Activated T-helper 1 cell treated with anti-CD3 and anti-CD28 coated beads, Interleukin-2, amount 50 U/mL, for 16 hours (primary cell): ENCODE measurements at regions not wholly inside any gene's neighbourhood (a gene's known extent, or its start where the extent isn't known, plus 50 kb on each side); places are given as distances from the start of the nearest gene placed in this dataset.
"Not testable (repeated sequence)": the region's sequence is repeated elsewhere in the genome, so short reads cannot be mapped to it uniquely, and the experiment has no call there.

Experiments used
- DNase-seq, 2 donors: peaks; one replicate each; pipeline ENCODE4 v3.0.0-alpha.2; 2020; ENCODE audit warnings: low read depth in 1 of 2, low spot score in 1 of 2

GRCh38 chr9:93813221-93814076, 141.7 kb downstream of the BARX1 start:
- no peak for DNase-seq

GRCh38 chr9:93812410-93812668, 142.8 kb downstream of the BARX1 start:
- no peak for DNase-seq

GRCh38 chr9:93810028-93810971, 144.9 kb downstream of the BARX1 start:
- DNase-seq = no peak

GRCh38 chr9:93809204-93809940, 145.8 kb downstream of the BARX1 start:
- DNase-seq = no peak

GRCh38 chr9:93808115-93809029, 146.8 kb downstream of the BARX1 start:
- DNase-seq = no peak

- DNase-seq = no peak
Observed at GRCh38 chr9:93807166-93808074, 147.7 kb downstream of the BARX1 start.

- no peak for DNase-seq
Observed at GRCh38 chr9:93801581-93802284, 153.4 kb downstream of the BARX1 start.

GRCh38 chr9:93801120-93801519, 154.0 kb downstream of the BARX1 start:
- DNase-seq = no peak

- no peak for DNase-seq
Observed at GRCh38 chr9:93792358-93792757, 162.8 kb downstream of the BARX1 start.

- DNase-seq = no peak
Observed at GRCh38 chr9:93786204-93786603, 169.0 kb downstream of the BARX1 start.

- DNase-seq = no peak
Observed at GRCh38 chr9:93776873-93777272, 178.3 kb downstream of the BARX1 start.

- no peak for DNase-seq
Observed at GRCh38 chr9:93776256-93776655, 178.9 kb downstream of the BARX1 start.

GRCh38 chr9:93774331-93775102, 180.6 kb downstream of the BARX1 start:
- DNase-seq = no peak

GRCh38 chr9:93771276-93771675, 183.9 kb downstream of the BARX1 start:
- no peak for DNase-seq

- DNase-seq = no peak
Observed at GRCh38 chr9:93761822-93762221, 185.4 kb downstream of the PHF2 start.

- DNase-seq = no peak
Observed at GRCh38 chr9:93750045-93750444, 173.7 kb downstream of the PHF2 start.

GRCh38 chr9:93748827-93749226, 172.4 kb downstream of the PHF2 start:
- DNase-seq = not testable (repeated sequence)

GRCh38 chr9:93731963-93732362, 155.6 kb downstream of the PHF2 start:
- no peak for DNase-seq
